K562 (cell line): ENCODE measurements at regions not wholly inside any gene's neighbourhood (a gene's known extent, or its start where the extent isn't known, plus 50 kb on each side); places are given as distances from the start of the nearest gene placed in this dataset.

ENCODE experiments used
- ATAC-seq: fragments of 200-7000 bp; cut with Tn5 transposase; 3 replicates; pipeline ENCODE4 v1.9.1; 2020; ENCODE audit warnings: moderate library complexity
- BruUV-seq: library from RNA; stranded (reverse); fragments of 400-500 nt; replicated peaks from 2 replicates; lab custom pipeline; 2021; lab: Mats Ljungman, UMichigan
- CTCF ChIA-PET: fragments of 300-600 bp; formaldehyde crosslinking; extraction: SDS; loops from one replicate; lab custom pipeline; 2021; ENCODE audit warnings: low intra/inter-chr PET ratio; lab: Yijun Ruan, JAX
- POLR2A ChIA-PET: fragments of 300-600, 350-650 bp; sonication (Branson Sonifier 250); formaldehyde crosslinking; extraction: SDS; loops from one replicate; lab custom pipeline; 2021; ENCODE audit warnings: antibody characterized with exemption, inconsistent platforms; lab: Yijun Ruan, JAX
- DNase-seq, 4 experiments: peaks; one replicate each; pipeline versions ENCODE4 v3.0.0 to v3.0.0-alpha.2; 2011 to 2018; ENCODE audit warnings: low spot score in 3 of 4, mixed read lengths in 3 of 4; ENCODE audit errors: extremely low read depth in 1 of 4
- FAIRE-seq: peaks from 2 replicates; lab custom pipeline; 2011; peaks lifted over from hg19 to GRCh38; lab: Jason Lieb, UNC
- H2AFZ ChIP-seq: 2 replicates; pipeline ENCODE4 v1.6.0; 2011; ENCODE audit warnings: low read depth, low read length, control low read depth, inconsistent platforms
- H3K27ac ChIP-seq: fragments of 200-600 bp; 3 replicates; pipeline ENCODE4 v1.8.0; 2011; ENCODE audit warnings: low read depth, mild to moderate bottlenecking, control low read depth, inconsistent platforms, low read length, moderate library complexity, mixed read lengths; ENCODE audit errors: extremely low read depth
- H3K27me3 ChIP-seq, 2 experiments: fragments of 300-600 bp in 1 of 2; 2 replicates in 1 of 2; 3 replicates in 1 of 2; pipeline versions ENCODE4 v1.6.0 to v1.8.0; 2011; ENCODE audit warnings: inconsistent platforms in 2 of 2, low read length in 2 of 2, mild to moderate bottlenecking in 1 of 2, mixed read lengths in 1 of 2, moderate library complexity in 1 of 2; ENCODE audit not compliant: control insufficient read depth in 2 of 2, insufficient read depth in 2 of 2
- H3K36me3 ChIP-seq: fragments of 300-600 bp; 3 replicates; pipeline ENCODE4 v1.8.0; 2011; ENCODE audit warnings: mild to moderate bottlenecking, low read length, inconsistent platforms; ENCODE audit not compliant: control insufficient read depth, insufficient read depth
- H3K4me1 ChIP-seq, 2 experiments: fragments of 200-600 bp in 1 of 2; replicated peaks in 1 of 2; 2 replicates in 1 of 2; 3 replicates in 1 of 2; pipeline versions ENCODE4 v1.5.1 to v1.8.0; 2011; ENCODE audit warnings: inconsistent platforms in 2 of 2, low read length in 2 of 2, mild to moderate bottlenecking in 1 of 2, mixed read lengths in 1 of 2, moderate library complexity in 1 of 2; ENCODE audit not compliant: control insufficient read depth in 2 of 2, insufficient read depth in 2 of 2
- H3K4me2 ChIP-seq: 2 replicates; pipeline ENCODE4 v1.6.1; 2011; ENCODE audit warnings: low read length, control low read depth, inconsistent platforms, mixed read lengths; ENCODE audit not compliant: insufficient read depth
- H3K4me3 ChIP-seq: fragments of 200-600 bp; sonication (generic), shearing (Covaris generic); 2 replicates; pipeline ENCODE4 v1.5.1; 2016; ENCODE audit warnings: control low read depth, inconsistent platforms
- H3K79me2 ChIP-seq: fragments of 200-600 bp; 3 replicates; pipeline ENCODE4 v1.8.0; 2011; ENCODE audit warnings: low read length, inconsistent platforms; ENCODE audit not compliant: control insufficient read depth, insufficient read depth
- H3K9ac ChIP-seq, 2 experiments: 2 replicates each; pipeline versions ENCODE4 v1.6.0 to v1.6.1; 2011; ENCODE audit warnings: low read depth in 2 of 2, low read length in 2 of 2, control low read depth in 1 of 2, inconsistent platforms in 1 of 2, mild to moderate bottlenecking in 1 of 2, mixed read lengths in 1 of 2; ENCODE audit not compliant: insufficient read depth in 1 of 2
- H3K9me1 ChIP-seq: one replicate; pipeline ENCODE4 v1.6.0; 2011; ENCODE audit warnings: inconsistent platforms, mild to moderate bottlenecking, low read length, moderate library complexity; ENCODE audit not compliant: control insufficient read depth, insufficient read depth
- H3K9me3 ChIP-seq: replicated peaks from 2 replicates; pipeline ENCODE4 v1.5.1; 2011; ENCODE audit warnings: low read depth, low read length, inconsistent platforms; ENCODE audit not compliant: control insufficient read depth, insufficient read depth
- H4K20me1 ChIP-seq: replicated peaks from 2 replicates; pipeline ENCODE4 v1.6.1; 2011; ENCODE audit warnings: low read length, inconsistent platforms, mixed read lengths; ENCODE audit not compliant: control insufficient read depth, insufficient read depth
- ASH1L ChIP-seq: fragments of 450-650 bp; IDR thresholded peaks from 2 replicates; pipeline ENCODE4 v1.6.1; 2018; ENCODE audit warnings: borderline replicate concordance, mild to moderate bottlenecking, low read depth; ENCODE audit not compliant: partially characterized antibody
- CBX2 ChIP-seq: fragments of 200-600 bp; sonication (generic); IDR thresholded peaks from one replicate; pipeline ENCODE4 v1.6.1; 2012; ENCODE audit warnings: mild to moderate bottlenecking, low read length, inconsistent platforms; ENCODE audit not compliant: insufficient read depth, poor library complexity, severe bottlenecking
- CTBP1 ChIP-seq: fragments of 450-650 bp; IDR thresholded peaks from 2 replicates; pipeline ENCODE4 v1.6.1; 2016; ENCODE audit warnings: borderline replicate concordance
- ERF ChIP-seq: fragments of 450-650 bp; formaldehyde crosslinking; IDR thresholded peaks from 2 replicates; pipeline ENCODE4 v1.4.0; 2020; ENCODE audit warnings: mild to moderate bottlenecking, mixed read lengths
- MTA3 ChIP-seq: fragments of 450-650 bp; formaldehyde crosslinking; IDR thresholded peaks from 2 replicates; pipeline ENCODE4 v1.6.1; 2017; ENCODE audit warnings: mild to moderate bottlenecking, borderline replicate concordance
- NFE2 ChIP-seq: IDR thresholded peaks from 2 replicates; pipeline ENCODE4 v1.6.1; 2014; ENCODE audit warnings: antibody characterized with exemption, low read depth
- ZNF707 ChIP-seq: fragments of 250-450 bp; sonication (Bioruptor Pico); conservative IDR thresholded peaks from 2 replicates; pipeline ENCODE4 v1.8.0; 2022; ENCODE audit warnings: inconsistent platforms, mild to moderate bottlenecking, moderate library complexity
- ZNF717 ChIP-seq: fragments of 250-450 bp; sonication (Bioruptor Pico); IDR thresholded peaks from 2 replicates; pipeline ENCODE4 v1.5.0; 2021
- WGBS: fragments of 100-300 bp; shearing (Covaris generic); methylation state at CpG from one replicate; pipeline ENCODE4 v1.1.6; 2016; ENCODE audit warnings: low coverage, mixed read lengths; ENCODE audit not compliant: insufficient coverage; ENCODE audit errors: missing lambda C conversion rate; 5-methylcytosine and 5-hydroxymethylcytosine counted together
- in situ Hi-C: fragments of 300-500 bp; cut with MboI; formaldehyde crosslinking; loops from 4 replicates; pipeline ENCODE4 v1.15.0; 2018; ENCODE audit warnings: inconsistent platforms, mixed read lengths
- intact Hi-C: fragments of 100-400 bp; cut with micrococcal nuclease; formaldehyde crosslinking; loops from 2 replicates; pipeline ENCODE4 v1.14.2; 2022
- TF ChIP-seq, protein P1 (sequence below): sonication (generic); formaldehyde crosslinking; IDR thresholded peaks from 2 replicates; pipeline ENCODE4 v1.8.1; 2023; ENCODE audit warnings: missing genetic modification reagents, mild to moderate bottlenecking, borderline replicate concordance
- TF ChIP-seq, protein P2 (sequence below), 3 experiments: fragments of 200-800 bp in 1 of 3; sonication (Bioruptor generic) in 1 of 3; sonication (generic) in 1 of 3; formaldehyde crosslinking in 1 of 3; IDR thresholded peaks; 2 replicates each; pipeline versions ENCODE4 v1.6.1 to v1.8.0; 2016 to 2022; ENCODE audit warnings: mild to moderate bottlenecking in 2 of 3, missing compliant biosample characterization in 2 of 3, missing genetic modification characterization in 2 of 3, missing genetic modification reagents in 1 of 3
- TF ChIP-seq, protein P3 (sequence below): IDR thresholded peaks from 3 replicates; pipeline ENCODE4 v1.6.1; 2011; ENCODE audit warnings: borderline replicate concordance, mild to moderate bottlenecking, moderate library complexity; ENCODE audit not compliant: insufficient read length; ENCODE audit errors: extremely low read depth

DNA sequence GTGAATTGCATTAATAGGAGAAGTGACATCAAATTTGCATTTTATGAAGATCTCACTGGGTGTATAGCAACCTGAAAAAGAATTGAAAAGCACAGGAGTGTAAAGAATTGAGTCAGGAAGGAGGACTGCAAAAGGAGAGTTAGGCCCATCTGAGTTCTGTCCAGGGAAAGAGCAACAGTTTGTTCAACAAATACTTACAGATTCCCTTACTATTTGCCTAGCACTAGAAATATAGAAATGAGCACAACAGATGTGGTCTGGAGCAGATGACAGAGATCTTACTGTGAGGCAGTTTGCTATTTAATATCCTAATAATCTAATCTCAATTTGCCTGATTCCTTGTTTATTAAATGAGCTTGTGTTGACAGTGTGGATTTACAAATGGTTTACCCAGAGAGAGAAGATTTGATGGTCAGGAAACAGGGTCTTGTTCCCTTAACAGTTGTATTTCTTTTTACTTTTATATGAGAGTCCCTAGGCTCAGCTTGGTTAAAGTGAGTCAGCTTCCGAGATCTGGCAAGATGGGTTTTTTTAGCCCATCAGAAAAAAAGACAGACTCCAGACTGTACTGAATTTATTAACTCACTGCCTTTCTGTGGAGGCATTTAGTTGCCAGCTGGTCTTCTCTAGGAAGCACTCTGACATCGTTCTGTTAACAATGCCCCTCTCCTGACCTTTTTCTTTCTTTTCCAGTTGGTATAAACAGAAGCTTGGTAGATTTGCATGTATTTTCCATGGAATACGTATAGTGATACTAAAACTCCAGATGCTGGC, 229.7 kb downstream of the TTC6 start (continued):
- TF ChIP-seq, protein P1, sequence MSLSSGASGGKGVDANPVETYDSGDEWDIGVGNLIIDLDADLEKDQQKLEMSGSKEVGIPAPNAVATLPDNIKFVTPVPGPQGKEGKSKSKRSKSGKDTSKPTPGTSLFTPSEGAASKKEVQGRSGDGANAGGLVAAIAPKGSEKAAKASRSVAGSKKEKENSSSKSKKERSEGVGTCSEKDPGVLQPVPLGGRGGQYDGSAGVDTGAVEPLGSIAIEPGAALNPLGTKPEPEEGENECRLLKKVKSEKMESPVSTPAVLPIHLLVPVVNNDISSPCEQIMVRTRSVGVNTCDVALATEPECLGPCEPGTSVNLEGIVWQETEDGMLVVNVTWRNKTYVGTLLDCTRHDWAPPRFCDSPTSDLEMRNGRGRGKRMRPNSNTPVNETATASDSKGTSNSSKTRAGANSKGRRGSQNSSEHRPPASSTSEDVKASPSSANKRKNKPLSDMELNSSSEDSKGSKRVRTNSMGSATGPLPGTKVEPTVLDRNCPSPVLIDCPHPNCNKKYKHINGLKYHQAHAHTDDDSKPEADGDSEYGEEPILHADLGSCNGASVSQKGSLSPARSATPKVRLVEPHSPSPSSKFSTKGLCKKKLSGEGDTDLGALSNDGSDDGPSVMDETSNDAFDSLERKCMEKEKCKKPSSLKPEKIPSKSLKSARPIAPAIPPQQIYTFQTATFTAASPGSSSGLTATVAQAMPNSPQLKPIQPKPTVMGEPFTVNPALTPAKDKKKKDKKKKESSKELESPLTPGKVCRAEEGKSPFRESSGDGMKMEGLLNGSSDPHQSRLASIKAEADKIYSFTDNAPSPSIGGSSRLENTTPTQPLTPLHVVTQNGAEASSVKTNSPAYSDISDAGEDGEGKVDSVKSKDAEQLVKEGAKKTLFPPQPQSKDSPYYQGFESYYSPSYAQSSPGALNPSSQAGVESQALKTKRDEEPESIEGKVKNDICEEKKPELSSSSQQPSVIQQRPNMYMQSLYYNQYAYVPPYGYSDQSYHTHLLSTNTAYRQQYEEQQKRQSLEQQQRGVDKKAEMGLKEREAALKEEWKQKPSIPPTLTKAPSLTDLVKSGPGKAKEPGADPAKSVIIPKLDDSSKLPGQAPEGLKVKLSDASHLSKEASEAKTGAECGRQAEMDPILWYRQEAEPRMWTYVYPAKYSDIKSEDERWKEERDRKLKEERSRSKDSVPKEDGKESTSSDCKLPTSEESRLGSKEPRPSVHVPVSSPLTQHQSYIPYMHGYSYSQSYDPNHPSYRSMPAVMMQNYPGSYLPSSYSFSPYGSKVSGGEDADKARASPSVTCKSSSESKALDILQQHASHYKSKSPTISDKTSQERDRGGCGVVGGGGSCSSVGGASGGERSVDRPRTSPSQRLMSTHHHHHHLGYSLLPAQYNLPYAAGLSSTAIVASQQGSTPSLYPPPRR: no peak
- TF ChIP-seq CTBP1: no peak
- TF ChIP-seq ASH1L: no peak
- no peak for TF ChIP-seq ERF (CRISPR knock-in tag)
- no peak for TF ChIP-seq ZNF707 (CRISPR knock-in tag)
- TF ChIP-seq MTA3: no peak

DNA sequence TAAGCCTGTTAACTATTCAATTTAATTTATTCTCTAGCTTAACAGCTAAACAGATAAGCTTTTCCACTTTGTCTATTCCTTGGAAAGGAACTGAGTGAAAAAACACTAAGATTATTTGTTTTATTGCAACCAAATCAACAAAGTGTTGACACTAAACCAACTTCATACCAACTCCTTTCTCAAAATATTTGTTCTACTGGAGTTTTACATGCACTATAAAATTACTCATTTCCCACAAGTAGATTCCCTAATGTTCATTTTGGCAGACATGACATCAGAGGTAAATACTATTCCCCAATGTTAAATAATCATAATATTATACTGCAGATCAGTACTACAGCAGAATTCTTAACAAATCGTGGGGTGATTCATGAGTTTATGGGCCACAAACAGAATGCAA, 231.4 kb downstream of the TTC6 start:
- in situ Hi-C loops: no loop called here
- Histone ChIP-seq H3K9me3 (no peaks in the 10 kb centered on the region), H3K36me3 (no peaks in the 10 kb centered on the region), H3K79me2 (no peaks in the 10 kb centered on the region), H3K9ac (no peak overlapping the region), H3K27me3 (no peaks in the 10 kb centered on the region), H3K9me1 (no peaks in the 10 kb centered on the region), H3K4me1 (no peaks in the 10 kb centered on the region), H3K4me2 (no peak overlapping the region), H3K27ac (no peak overlapping the region), H4K20me1 (no peaks in the 10 kb centered on the region), H2AFZ (no peak overlapping the region), H3K4me3 (no peak overlapping the region)
- 0% methylated on average over 1 of the region's 1 CpG for WGBS
- ChIA-PET CTCF (no interaction called here), POLR2A (no interaction called here)
- intact Hi-C loops: no loop called here
- ATAC-seq: no peak
- FAIRE-seq: no peak
- no TSS peak for BruUV-seq
- no peak for DNase-seq
- TF ChIP-seq, protein P2, sequence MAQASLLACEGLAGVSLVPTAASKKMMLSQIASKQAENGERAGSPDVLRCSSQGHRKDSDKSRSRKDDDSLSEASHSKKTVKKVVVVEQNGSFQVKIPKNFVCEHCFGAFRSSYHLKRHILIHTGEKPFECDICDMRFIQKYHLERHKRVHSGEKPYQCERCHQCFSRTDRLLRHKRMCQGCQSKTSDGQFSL (CRISPR knock-in tag; IDR thresholded peaks at IDR 0.05): no peak
- TF ChIP-seq, protein P2 (tag; IDR thresholded peaks at IDR 0.05): no peak
- no peak for TF ChIP-seq NFE2
- TF ChIP-seq, protein P3, sequence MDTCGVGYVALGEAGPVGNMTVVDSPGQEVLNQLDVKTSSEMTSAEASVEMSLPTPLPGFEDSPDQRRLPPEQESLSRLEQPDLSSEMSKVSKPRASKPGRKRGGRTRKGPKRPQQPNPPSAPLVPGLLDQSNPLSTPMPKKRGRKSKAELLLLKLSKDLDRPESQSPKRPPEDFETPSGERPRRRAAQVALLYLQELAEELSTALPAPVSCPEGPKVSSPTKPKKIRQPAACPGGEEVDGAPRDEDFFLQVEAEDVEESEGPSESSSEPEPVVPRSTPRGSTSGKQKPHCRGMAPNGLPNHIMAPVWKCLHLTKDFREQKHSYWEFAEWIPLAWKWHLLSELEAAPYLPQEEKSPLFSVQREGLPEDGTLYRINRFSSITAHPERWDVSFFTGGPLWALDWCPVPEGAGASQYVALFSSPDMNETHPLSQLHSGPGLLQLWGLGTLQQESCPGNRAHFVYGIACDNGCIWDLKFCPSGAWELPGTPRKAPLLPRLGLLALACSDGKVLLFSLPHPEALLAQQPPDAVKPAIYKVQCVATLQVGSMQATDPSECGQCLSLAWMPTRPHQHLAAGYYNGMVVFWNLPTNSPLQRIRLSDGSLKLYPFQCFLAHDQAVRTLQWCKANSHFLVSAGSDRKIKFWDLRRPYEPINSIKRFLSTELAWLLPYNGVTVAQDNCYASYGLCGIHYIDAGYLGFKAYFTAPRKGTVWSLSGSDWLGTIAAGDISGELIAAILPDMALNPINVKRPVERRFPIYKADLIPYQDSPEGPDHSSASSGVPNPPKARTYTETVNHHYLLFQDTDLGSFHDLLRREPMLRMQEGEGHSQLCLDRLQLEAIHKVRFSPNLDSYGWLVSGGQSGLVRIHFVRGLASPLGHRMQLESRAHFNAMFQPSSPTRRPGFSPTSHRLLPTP: no peak
- no peak for TF ChIP-seq CBX2
- no peak for TF ChIP-seq ZNF717 (CRISPR knock-in tag)
